ENCODE measurements at regions not wholly inside any gene's neighbourhood (a gene's known extent, or its start where the extent isn't known, plus 50 kb on each side); places are given as distances from the start of the nearest gene placed in this dataset.
A peak's percentile ranks its signal among the peaks of the same experiment; 100 is the strongest.

- no peak for FAIRE-seq
- ChIA-PET POLR2A (no interaction called here), CTCF (interaction anchor here (2.1 to 2.3 kb wide), 2 partner anchors 72 to 997 kb away, joined by 6 to 11 read pairs; no protein-coding TSS in a partner anchor)
Measured at GRCh38 chr9:14424983-14425382, 111.0 kb upstream of the NFIB start.

GRCh38 chr9:14424289-14424688, 110.3 kb upstream of the NFIB start:
- H2AFZ ChIP-seq (ENCODE audit: low read depth, low read length), result peak overlapping the region; percentile 40
- peaks cover 13% of the 10 kb centered on the region for H3K4me1 ChIP-seq (ENCODE audit: control insufficient read depth, extremely low read depth, insufficient read depth, low read length)
- H3K79me2 ChIP-seq (ENCODE audit: control insufficient read depth, insufficient read depth, low read length), result no peaks in the 10 kb centered on the region
- ChIA-PET CTCF (interaction anchor here (0.9 to 2.3 kb wide), 4 partner anchors 9 to 996 kb away, joined by 3 to 11 read pairs (median 4); no protein-coding TSS in a partner anchor), POLR2A (no interaction called here)
- dilution Hi-C loops (cut with MboI; ENCODE audit: extremely low pct_ligation_motif_present, low sequenced_read_pairs), result no loop called here
- TF ChIP-seq GATA2 (IDR thresholded peaks at IDR 0.05; ENCODE audit: insufficient read depth, insufficient read length, low read depth, low read length), result no peak
- no peak for TF ChIP-seq POLR2A (IDR thresholded peaks at IDR 0.05; ENCODE audit: low read depth, low read length)
- TF ChIP-seq POLR2AphosphoS5 (IDR thresholded peaks at IDR 0.05; ENCODE audit: insufficient read depth, low read depth, low read length), result no peak
- TF ChIP-seq, protein P1, sequence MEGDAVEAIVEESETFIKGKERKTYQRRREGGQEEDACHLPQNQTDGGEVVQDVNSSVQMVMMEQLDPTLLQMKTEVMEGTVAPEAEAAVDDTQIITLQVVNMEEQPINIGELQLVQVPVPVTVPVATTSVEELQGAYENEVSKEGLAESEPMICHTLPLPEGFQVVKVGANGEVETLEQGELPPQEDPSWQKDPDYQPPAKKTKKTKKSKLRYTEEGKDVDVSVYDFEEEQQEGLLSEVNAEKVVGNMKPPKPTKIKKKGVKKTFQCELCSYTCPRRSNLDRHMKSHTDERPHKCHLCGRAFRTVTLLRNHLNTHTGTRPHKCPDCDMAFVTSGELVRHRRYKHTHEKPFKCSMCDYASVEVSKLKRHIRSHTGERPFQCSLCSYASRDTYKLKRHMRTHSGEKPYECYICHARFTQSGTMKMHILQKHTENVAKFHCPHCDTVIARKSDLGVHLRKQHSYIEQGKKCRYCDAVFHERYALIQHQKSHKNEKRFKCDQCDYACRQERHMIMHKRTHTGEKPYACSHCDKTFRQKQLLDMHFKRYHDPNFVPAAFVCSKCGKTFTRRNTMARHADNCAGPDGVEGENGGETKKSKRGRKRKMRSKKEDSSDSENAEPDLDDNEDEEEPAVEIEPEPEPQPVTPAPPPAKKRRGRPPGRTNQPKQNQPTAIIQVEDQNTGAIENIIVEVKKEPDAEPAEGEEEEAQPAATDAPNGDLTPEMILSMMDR (IDR thresholded peaks at IDR 0.05; ENCODE audit: extremely low read depth in 1 of 2, insufficient read depth in 1 of 2, low read depth in 1 of 2, low read length in 2 of 2), result no peak
- TF ChIP-seq, protein P2, sequence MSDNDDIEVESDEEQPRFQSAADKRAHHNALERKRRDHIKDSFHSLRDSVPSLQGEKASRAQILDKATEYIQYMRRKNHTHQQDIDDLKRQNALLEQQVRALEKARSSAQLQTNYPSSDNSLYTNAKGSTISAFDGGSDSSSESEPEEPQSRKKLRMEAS (IDR thresholded peaks at IDR 0.05; ENCODE audit: insufficient read depth, insufficient read length), result no peak
- H3K4me3 ChIP-seq (replicated peaks in 1 of 3; ENCODE audit: insufficient read depth in 1 of 3, low read depth in 1 of 3, low read length in 3 of 3), result no peak overlapping the region
- no peaks in the 10 kb centered on the region for H3K27me3 ChIP-seq (ENCODE audit: control insufficient read depth in 2 of 2, insufficient read depth in 2 of 2, low read length in 2 of 2)
- FAIRE-seq (peak; percentile 73), DNase-seq (ENCODE audit: low read depth, low spot score) (no peak)
- no peaks in the 10 kb centered on the region for H3K36me3 ChIP-seq (ENCODE audit: control insufficient read depth in 2 of 2, extremely low read depth in 1 of 2, insufficient read depth in 2 of 2, low read length in 2 of 2)
- no peaks in the 10 kb centered on the region for H3K9me1 ChIP-seq (replicated peaks; ENCODE audit: control insufficient read depth, extremely low read depth, insufficient read depth, low read length)
- H3K9me3 ChIP-seq (replicated peaks; ENCODE audit: control insufficient read depth, insufficient read depth, low read length), result no peaks in the 10 kb centered on the region
- H4K20me1 ChIP-seq (replicated peaks; ENCODE audit: control insufficient read depth, extremely low read depth, insufficient read depth, low read length), result no peaks in the 10 kb centered on the region
- H3K27ac ChIP-seq (ENCODE audit: insufficient read depth, low read depth, low read length), result no peak overlapping the region
- no TSS peak for BruUV-seq (replicated peaks)
- H3K9ac ChIP-seq (replicated peaks; ENCODE audit: extremely low read depth, insufficient read depth, low read length), result no peak overlapping the region
- H3K4me2 ChIP-seq (ENCODE audit: insufficient read depth, low read length), result peak overlapping the region; percentile 49
- intact Hi-C loops (cut with micrococcal nuclease), result no loop called here

More at GRCh38 chr9:14424983-14425382, 111.0 kb upstream of the NFIB start:
- intact Hi-C loops (cut with micrococcal nuclease), result loop anchor here (5.0 kb wide), 1 partner anchor 53 kb away; no protein-coding TSS in a partner anchor
- no peak overlapping the region for H3K4me2 ChIP-seq (ENCODE audit: insufficient read depth, low read length)
- no peaks in the 10 kb centered on the region for H3K9me3 ChIP-seq (replicated peaks; ENCODE audit: control insufficient read depth, insufficient read depth, low read length)
- no peaks in the 10 kb centered on the region for H3K36me3 ChIP-seq (ENCODE audit: control insufficient read depth in 2 of 2, extremely low read depth in 1 of 2, insufficient read depth in 2 of 2, low read length in 2 of 2)
- no peak overlapping the region for H3K27ac ChIP-seq (ENCODE audit: insufficient read depth, low read depth, low read length)
- H3K27me3 ChIP-seq (ENCODE audit: control insufficient read depth in 2 of 2, insufficient read depth in 2 of 2, low read length in 2 of 2), result no peaks in the 10 kb centered on the region
- no peaks in the 10 kb centered on the region for H3K9me1 ChIP-seq (replicated peaks; ENCODE audit: control insufficient read depth, extremely low read depth, insufficient read depth, low read length)
- H3K4me3 ChIP-seq (replicated peaks in 1 of 3; ENCODE audit: insufficient read depth in 1 of 3, low read depth in 1 of 3, low read length in 3 of 3), result no peak overlapping the region
- BruUV-seq (replicated peaks), result no TSS peak
- dilution Hi-C loops (cut with MboI; ENCODE audit: extremely low pct_ligation_motif_present, low sequenced_read_pairs), result no loop called here
- H4K20me1 ChIP-seq (replicated peaks; ENCODE audit: control insufficient read depth, extremely low read depth, insufficient read depth, low read length), result no peaks in the 10 kb centered on the region
- H3K4me1 ChIP-seq (ENCODE audit: control insufficient read depth, extremely low read depth, insufficient read depth, low read length), result peaks cover 13% of the 10 kb centered on the region
- TF ChIP-seq POLR2AphosphoS5 (IDR thresholded peaks at IDR 0.05; ENCODE audit: insufficient read depth, low read depth, low read length), result no peak
- no peak overlapping the region for H2AFZ ChIP-seq (ENCODE audit: low read depth, low read length)
- no peak overlapping the region for H3K9ac ChIP-seq (replicated peaks; ENCODE audit: extremely low read depth, insufficient read depth, low read length)
- no peaks in the 10 kb centered on the region for H3K79me2 ChIP-seq (ENCODE audit: control insufficient read depth, insufficient read depth, low read length)
- DNase-seq (ENCODE audit: low read depth, low spot score), result no peak
